GM12878 (cell line): ENCODE measurements at regions not wholly inside any gene's neighbourhood (a gene's known extent, or its start where the extent isn't known, plus 50 kb on each side); places are given as distances from the start of the nearest gene placed in this dataset.

ENCODE experiments used
- ATAC-seq: fragments of 200-7000 bp; cut with Tn5 transposase; 3 replicates; pipeline ENCODE4 v1.9.1; 2020; ENCODE audit warnings: mild to moderate bottlenecking, moderate library complexity
- BruUV-seq: library from RNA; stranded (reverse); fragments of 400-500 nt; replicated peaks from 2 replicates; lab custom pipeline; 2021; lab: Mats Ljungman, UMichigan
- CTCF ChIA-PET: fragments of 300-600 bp; sonication (Branson Sonifier 250); formaldehyde crosslinking; extraction: SDS; loops from one replicate; lab custom pipeline; 2021; ENCODE audit warnings: inconsistent platforms; lab: Yijun Ruan, JAX
- POLR2A ChIA-PET: fragments of 350-600 bp; formaldehyde crosslinking; extraction: SDS; loops from one replicate; lab custom pipeline; 2021; ENCODE audit warnings: inconsistent platforms; lab: Charles Lee
- RAD21 ChIA-PET: fragments of 300-600 bp; sonication (Branson Sonifier 250); formaldehyde crosslinking; loops from one replicate; lab custom pipeline; 2023; ENCODE audit warnings: antibody characterized with exemption; ENCODE audit not compliant: unreplicated experiment; lab: Charles Lee
- SMC1A ChIA-PET: fragments of 300-600 bp; sonication (Branson Sonifier 250); formaldehyde crosslinking; loops from one replicate; lab custom pipeline; 2023; ENCODE audit not compliant: unreplicated experiment, uncharacterized antibody; lab: Charles Lee
- DNase-seq: peaks from one replicate; pipeline ENCODE4 v3.0.0-alpha.2; 2011; ENCODE audit warnings: low read depth, low spot score
- FAIRE-seq: peaks from 3 replicates; lab custom pipeline; 2011; peaks lifted over from hg19 to GRCh38; lab: Jason Lieb, UNC
- H2AFZ ChIP-seq: 2 replicates; pipeline ENCODE4 v1.6.0; 2011; ENCODE audit warnings: low read depth, low read length, control low read depth; ENCODE audit not compliant: control insufficient read depth
- H3K27ac ChIP-seq: 2 replicates; pipeline ENCODE4 v1.5.1; 2011; ENCODE audit warnings: control low read depth; ENCODE audit not compliant: control insufficient read depth, insufficient read depth
- H3K27me3 ChIP-seq, 2 experiments: replicated peaks in 1 of 2; 2 replicates each; pipeline versions ENCODE4 v1.6.0 to v1.6.1; 2011; ENCODE audit warnings: low read length in 1 of 2; ENCODE audit not compliant: control insufficient read depth in 2 of 2, insufficient read depth in 2 of 2
- H3K36me3 ChIP-seq, 2 experiments: 2 replicates each; pipeline ENCODE4 v1.5.1; 2011; ENCODE audit warnings: low read length in 1 of 2; ENCODE audit not compliant: control insufficient read depth in 2 of 2, insufficient read depth in 2 of 2
- H3K4me1 ChIP-seq: 2 replicates; pipeline ENCODE4 v1.6.1; 2011; ENCODE audit warnings: mild to moderate bottlenecking, low read length, moderate library complexity, mixed read lengths; ENCODE audit not compliant: control insufficient read depth, insufficient read depth
- H3K4me2 ChIP-seq: 2 replicates; pipeline ENCODE4 v1.6.0; 2011; ENCODE audit warnings: control low read depth; ENCODE audit not compliant: control insufficient read depth, insufficient read depth
- H3K4me3 ChIP-seq: fragments of 200-600 bp; sonication (generic); 2 replicates; pipeline ENCODE4 v1.5.1; 2016
- H3K79me2 ChIP-seq: 2 replicates; pipeline ENCODE4 v1.6.0; 2011; ENCODE audit warnings: low read length; ENCODE audit not compliant: control insufficient read depth, insufficient read depth
- H3K9ac ChIP-seq: 2 replicates; pipeline ENCODE4 v1.8.0; 2011; ENCODE audit warnings: low read length, control low read depth, mixed read lengths; ENCODE audit not compliant: control insufficient read depth, insufficient read depth
- H3K9me3 ChIP-seq: replicated peaks from 3 replicates; pipeline ENCODE4 v1.5.1; 2011; ENCODE audit warnings: mild to moderate bottlenecking, low read length; ENCODE audit not compliant: control insufficient read depth, insufficient read depth
- H4K20me1 ChIP-seq: 2 replicates; pipeline ENCODE4 v1.6.0; 2011; ENCODE audit not compliant: control insufficient read depth, insufficient read depth
- ATF3 ChIP-seq: IDR thresholded peaks from 2 replicates; pipeline ENCODE4 v1.6.1; 2011; ENCODE audit warnings: low read depth, mild to moderate bottlenecking, low read length, moderate library complexity, borderline replicate concordance; ENCODE audit errors: extremely low read depth
- BACH1 ChIP-seq: fragments of 450-650 bp; IDR thresholded peaks from 2 replicates; pipeline ENCODE4 v1.6.1; 2017; ENCODE audit warnings: mild to moderate bottlenecking, borderline replicate concordance
- HDGF ChIP-seq: fragments of 450-650 bp; IDR thresholded peaks from 2 replicates; pipeline ENCODE4 v1.6.1; 2016; ENCODE audit warnings: antibody characterized with exemption
- IRF5 ChIP-seq: fragments of 450-650 bp; IDR thresholded peaks from 2 replicates; pipeline ENCODE4 v1.6.1; 2017; ENCODE audit warnings: borderline replicate concordance
- KAT2A ChIP-seq: conservative IDR thresholded peaks from 2 replicates; pipeline ENCODE4 v1.6.1; 2011; ENCODE audit warnings: low read depth, low read length; ENCODE audit not compliant: control insufficient read depth
- KDM1A ChIP-seq: fragments of 200-600 bp; sonication (generic); IDR thresholded peaks from 2 replicates; pipeline ENCODE4 v1.6.1; 2016; ENCODE audit warnings: borderline replicate concordance
- NFYB ChIP-seq: IDR thresholded peaks from 2 replicates; pipeline ENCODE4 v1.6.1; 2011; ENCODE audit warnings: low read depth, mild to moderate bottlenecking, low read length, improper control_type of control experiment, moderate library complexity; ENCODE audit not compliant: insufficient read depth
- NRF1 ChIP-seq: conservative IDR thresholded peaks from 2 replicates; pipeline ENCODE4 v1.6.1; 2011; ENCODE audit warnings: mild to moderate bottlenecking, low read depth, low read length, improper control_type of control experiment
- POLR2A ChIP-seq: IDR thresholded peaks from 2 replicates; pipeline ENCODE4 v1.6.1; 2011; ENCODE audit warnings: low read depth, mild to moderate bottlenecking, low read length
- RAD21 ChIP-seq: IDR thresholded peaks from 2 replicates; pipeline ENCODE4 v1.6.1; 2011; ENCODE audit warnings: mild to moderate bottlenecking, low read depth, low read length, moderate library complexity; ENCODE audit not compliant: insufficient read depth
- STAT1 ChIP-seq: fragments of 450-650 bp; conservative IDR thresholded peaks from 2 replicates; pipeline ENCODE4 v1.6.1; 2014; ENCODE audit warnings: antibody characterized with exemption, mild to moderate bottlenecking
- SUZ12 ChIP-seq: fragments of 200-600 bp; sonication (generic); IDR thresholded peaks from one replicate; pipeline ENCODE4 v1.6.1; 2018; ENCODE audit warnings: antibody characterized with exemption, mild to moderate bottlenecking; ENCODE audit not compliant: unreplicated experiment
- YBX1 ChIP-seq: fragments of 450-650 bp; IDR thresholded peaks from 2 replicates; pipeline ENCODE4 v1.6.1; 2016; ENCODE audit warnings: antibody characterized with exemption
- YY1 ChIP-seq: IDR thresholded peaks from 2 replicates; pipeline ENCODE4 v1.6.1; 2011; ENCODE audit warnings: low read depth, mild to moderate bottlenecking, low read length
- ZBED1 ChIP-seq: IDR thresholded peaks from 2 replicates; pipeline ENCODE4 v1.6.1; 2016; ENCODE audit warnings: borderline replicate concordance
- ZBTB4 ChIP-seq: fragments of 450-650 bp; formaldehyde crosslinking; IDR thresholded peaks from 2 replicates; pipeline ENCODE4 v1.4.0; 2022; ENCODE audit warnings: mild to moderate bottlenecking, moderate library complexity
- ZBTB40 ChIP-seq: fragments of 450-650 bp; IDR thresholded peaks from 2 replicates; pipeline ENCODE4 v1.6.1; 2016; ENCODE audit warnings: mild to moderate bottlenecking, moderate library complexity, borderline replicate concordance
- ZNF274 ChIP-seq: IDR thresholded peaks from one replicate; pipeline ENCODE4 v1.8.0; 2011; ENCODE audit not compliant: insufficient read length, insufficient read depth
- WGBS: methylation state at CpG from one replicate; pipeline ENCODE4 v1.1.6; 2016; ENCODE audit warnings: low lambda C conversion rate; ENCODE audit not compliant: insufficient replicate concordance, insufficient coverage; ENCODE audit errors: missing lambda C conversion rate; 5-methylcytosine and 5-hydroxymethylcytosine counted together
- in situ Hi-C: fragments of 300-500 bp; cut with MboI; formaldehyde crosslinking; loops from 9 replicates; pipeline ENCODE4 v1.14.3; 2018; ENCODE audit warnings: mixed read lengths
- intact Hi-C: fragments of 100-400 bp; cut with micrococcal nuclease; formaldehyde crosslinking; loops from one replicate; pipeline ENCODE4 v1.14.2; 2022; ENCODE audit not compliant: unreplicated experiment

- in situ Hi-C loops (no loop called here), intact Hi-C loops (no loop called here)
- no peak for FAIRE-seq
- no peak overlapping the region for H3K9ac ChIP-seq
- no peak for DNase-seq
- H3K79me2 ChIP-seq = no peaks in the 10 kb centered on the region
- WGBS = 35% methylated on average over 5 of the region's 6 CpGs
- no peaks in the 10 kb centered on the region for H3K36me3 ChIP-seq
- CTCF ChIA-PET = no interaction called here
- H4K20me1 ChIP-seq = no peaks in the 10 kb centered on the region
- no peak overlapping the region for H3K27ac ChIP-seq
- H3K9me3 ChIP-seq = no peaks in the 10 kb centered on the region
- H2AFZ ChIP-seq = no peak overlapping the region
- no peak for ATAC-seq
- BruUV-seq = no TSS peak
- TF ChIP-seq RAD21 (no peak), KAT2A (no peak), IRF5 (no peak), YBX1 (no peak), NRF1 (no peak), HDGF (no peak), ZBTB4 (CRISPR knock-in tag) (no peak), ZNF274 (no peak), STAT1 (no peak), KDM1A (no peak), ZBED1 (no peak), YY1 (no peak), BACH1 (no peak), ATF3 (no peak), SUZ12 (no peak), POLR2A (no peak), ZBTB40 (no peak), NFYB (no peak)
- SMC1A ChIA-PET = no interaction called here
- H3K4me1 ChIP-seq = no peaks in the 10 kb centered on the region
- H3K4me2 ChIP-seq = no peak overlapping the region
- RAD21 ChIA-PET = no interaction called here
- POLR2A ChIA-PET = no interaction called here
- H3K27me3 ChIP-seq = no peaks in the 10 kb centered on the region
- H3K4me3 ChIP-seq = no peak overlapping the region
Observed at GRCh38 chrX:43380704-43381103, 275.4 kb upstream of the MAOA start.
